GM19452 (cell line): ENCODE measurements at regions not wholly inside any gene's neighbourhood (a gene's known extent, or its start where the extent isn't known, plus 50 kb on each side); places are given as distances from the start of the nearest gene placed in this dataset.

ENCODE experiments used
- ATAC-seq: cut with Tn5 transposase; IDR thresholded peaks from one replicate; pipeline ENCODE4 v1.9.1; 2021; ENCODE audit not compliant: unreplicated experiment

DNA sequence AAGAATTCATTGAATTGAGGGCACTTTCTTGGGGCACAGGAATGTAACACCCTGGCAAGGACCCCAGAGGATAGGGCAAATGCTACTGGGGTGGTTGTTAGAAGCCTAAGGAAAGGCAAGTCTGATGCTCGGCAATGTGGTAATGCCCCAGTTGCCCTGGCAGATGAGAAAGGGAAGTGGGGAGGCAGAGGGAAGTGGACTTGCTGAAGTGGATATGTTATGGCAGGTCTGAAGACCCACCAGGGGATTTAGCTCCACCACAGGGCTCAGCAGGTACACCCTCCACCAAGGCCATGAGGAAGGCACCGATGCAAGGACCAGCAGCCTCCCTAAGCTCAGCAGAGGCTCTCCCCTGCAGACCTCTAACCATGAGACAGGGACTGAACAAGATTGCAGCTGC is 184.8 kb downstream of the IRX5 start:
- no peak for ATAC-seq

DNA sequence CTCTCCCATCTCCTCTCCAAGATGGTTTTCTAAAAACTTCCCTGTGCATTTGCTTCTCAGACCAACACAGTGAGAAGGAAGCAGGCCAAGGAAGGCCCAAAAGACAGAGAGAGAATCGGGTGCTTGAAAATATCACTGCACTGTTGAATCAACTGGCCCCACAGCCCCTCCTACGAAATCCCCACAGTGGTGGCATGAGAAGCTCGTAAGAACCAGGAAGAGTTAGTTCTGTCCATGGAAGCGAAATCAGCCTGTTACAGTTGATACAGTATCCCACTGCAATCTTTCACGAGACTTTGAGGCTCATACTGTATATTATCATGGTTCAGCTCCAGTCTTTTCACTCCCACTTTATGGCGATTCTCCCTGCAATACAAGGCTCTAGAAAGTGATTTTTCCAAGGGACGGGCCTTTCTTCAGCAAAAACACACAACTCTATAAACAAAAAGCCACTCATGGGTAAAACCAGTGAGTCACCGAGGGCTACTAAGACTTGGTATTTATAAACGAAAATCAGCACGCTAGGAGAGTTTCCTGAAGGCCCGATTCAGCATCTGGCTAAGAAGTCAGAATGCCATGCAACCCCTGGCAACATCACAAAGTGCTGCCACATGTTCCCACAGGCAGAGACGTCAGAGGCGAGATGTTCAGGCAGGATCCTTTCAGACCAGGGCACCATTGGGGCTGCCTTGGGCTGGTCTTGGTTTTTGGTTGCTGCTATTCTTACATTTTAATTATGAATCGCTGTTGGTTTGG is 185.7 kb downstream of the IRX5 start:
- ATAC-seq, result no peak

DNA sequence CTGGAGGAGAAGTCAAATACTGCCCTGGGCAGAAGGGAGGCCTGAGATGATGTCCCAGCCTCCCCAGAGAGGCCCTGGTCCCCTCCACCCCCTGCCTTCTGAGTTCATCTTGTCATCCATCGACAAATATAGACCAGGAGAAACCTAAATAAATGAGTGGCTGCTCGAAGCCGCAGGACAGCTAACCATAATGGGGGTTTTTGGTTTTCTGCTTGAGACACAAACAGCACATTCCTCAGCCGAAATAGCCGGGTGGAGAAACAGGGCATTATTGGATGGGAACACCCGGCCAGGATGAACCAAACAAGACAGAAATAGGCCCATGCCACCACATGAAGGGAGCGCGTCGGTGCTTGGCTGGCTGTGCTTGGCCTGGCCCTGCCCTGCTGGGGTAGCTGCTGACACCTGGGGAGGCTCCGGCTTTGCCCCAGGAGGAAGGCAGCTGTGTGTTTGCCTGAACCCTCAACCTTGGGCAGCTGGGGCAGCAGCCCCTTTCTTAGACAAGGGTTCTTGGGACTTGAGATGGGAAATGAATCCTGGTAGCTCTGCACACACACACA is 188.1 kb downstream of the IRX5 start:
- no peak for ATAC-seq

DNA sequence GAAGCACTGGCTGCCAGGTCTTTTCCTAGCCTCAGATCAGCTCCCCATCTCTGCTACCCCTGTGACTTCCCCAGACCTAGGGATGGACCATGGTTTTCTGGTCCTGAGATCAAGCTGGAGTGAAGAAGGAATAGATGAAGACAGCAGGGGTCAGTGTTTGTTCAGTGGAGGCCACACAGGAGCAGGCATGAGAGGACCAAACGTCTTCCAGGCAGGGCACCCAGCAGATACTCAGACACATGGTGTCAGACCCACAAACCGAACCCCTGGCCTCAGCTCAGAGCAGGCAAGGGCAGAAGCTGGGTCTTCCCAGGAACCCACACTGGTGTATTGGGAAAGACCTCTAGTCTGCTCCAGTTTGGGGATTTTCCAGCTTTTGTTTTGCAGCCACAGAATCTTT is 189.7 kb downstream of the IRX5 start:
- ATAC-seq, result no peak

DNA sequence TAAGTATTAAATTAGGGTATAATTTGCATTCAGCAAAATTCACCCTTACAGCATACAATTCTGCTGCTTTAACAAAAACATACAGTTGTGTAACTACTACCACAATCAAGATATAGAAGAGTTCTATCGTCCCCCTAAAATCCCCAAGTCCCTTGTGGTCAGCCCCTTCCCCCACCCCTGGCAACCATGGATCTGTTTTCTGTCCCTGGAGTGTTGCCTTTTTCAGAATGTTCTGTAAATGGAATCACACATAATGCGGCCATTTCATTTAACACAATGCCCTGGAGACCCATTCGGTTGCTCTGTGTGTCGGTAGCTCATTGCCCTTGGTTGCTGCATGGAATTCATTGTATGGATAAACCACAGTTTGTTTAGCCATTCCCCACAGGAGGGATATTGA is 190.2 kb downstream of the IRX5 start:
- no peak for ATAC-seq

DNA sequence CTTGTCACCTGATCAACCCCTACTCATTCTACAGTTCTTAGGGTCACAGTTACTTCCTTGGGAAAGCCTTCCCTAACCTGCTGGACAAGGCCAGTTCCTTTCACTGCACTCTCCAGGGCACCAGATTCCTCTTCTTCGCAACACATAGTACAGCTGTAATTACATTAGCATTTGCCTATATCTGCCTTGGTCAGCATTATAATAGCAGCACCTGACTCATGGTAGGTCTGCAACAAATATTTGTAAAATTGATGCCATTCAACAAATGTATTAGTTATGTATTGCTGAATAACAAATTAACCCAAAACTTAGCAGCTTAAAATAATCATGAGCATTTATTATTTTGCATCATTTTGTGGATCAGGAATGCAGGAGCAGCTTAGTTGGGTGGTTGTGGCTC is 193.0 kb downstream of the IRX5 start:
- ATAC-seq, result no peak

DNA sequence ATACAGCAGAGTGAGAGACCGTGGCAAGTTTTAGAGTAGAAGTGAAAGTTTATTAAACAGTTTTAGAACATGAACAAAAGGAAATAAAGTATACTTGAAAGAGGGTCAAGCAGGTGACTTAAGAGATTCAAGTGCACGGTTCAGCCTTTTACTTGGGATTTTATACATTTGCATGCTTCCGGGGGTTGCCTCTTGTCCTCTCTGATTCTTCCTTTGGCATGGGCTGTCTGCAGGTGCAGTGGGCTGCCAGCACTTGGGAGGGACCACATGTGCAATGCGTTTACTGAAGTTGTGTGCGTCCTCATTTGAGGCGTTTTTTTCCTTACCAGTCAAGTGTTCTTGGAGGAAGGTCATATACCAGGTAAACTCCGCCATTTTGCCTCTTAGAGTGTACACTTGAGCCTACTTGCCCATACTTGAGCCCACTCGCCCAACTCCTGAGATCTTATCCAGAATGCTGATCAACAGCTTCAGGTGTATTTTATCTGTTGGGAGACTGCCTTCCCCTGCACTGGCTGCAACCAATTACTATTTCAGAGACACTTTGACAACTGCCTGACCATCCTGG is 195.2 kb downstream of the IRX5 start:
- ATAC-seq, result no peak

DNA sequence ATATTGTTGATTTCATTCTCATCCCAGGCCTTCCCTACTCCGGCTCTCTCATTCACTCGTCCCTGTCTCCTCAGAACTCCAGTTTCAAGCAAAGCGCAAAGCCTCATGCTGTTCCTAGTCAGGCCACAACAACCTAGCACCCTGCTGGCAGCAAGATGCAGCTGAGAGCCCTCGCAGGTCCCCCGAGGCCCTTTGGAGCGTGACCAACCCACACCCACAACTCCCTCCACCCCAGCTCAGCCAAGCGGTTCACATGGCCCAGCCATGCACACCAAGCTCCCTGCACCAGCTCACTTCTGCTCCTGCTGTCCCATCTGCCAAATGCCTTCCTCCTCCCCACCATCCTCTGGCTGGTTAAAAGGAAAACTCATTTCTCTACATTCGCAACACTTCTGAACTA is 195.8 kb downstream of the IRX5 start:
- no peak for ATAC-seq

DNA sequence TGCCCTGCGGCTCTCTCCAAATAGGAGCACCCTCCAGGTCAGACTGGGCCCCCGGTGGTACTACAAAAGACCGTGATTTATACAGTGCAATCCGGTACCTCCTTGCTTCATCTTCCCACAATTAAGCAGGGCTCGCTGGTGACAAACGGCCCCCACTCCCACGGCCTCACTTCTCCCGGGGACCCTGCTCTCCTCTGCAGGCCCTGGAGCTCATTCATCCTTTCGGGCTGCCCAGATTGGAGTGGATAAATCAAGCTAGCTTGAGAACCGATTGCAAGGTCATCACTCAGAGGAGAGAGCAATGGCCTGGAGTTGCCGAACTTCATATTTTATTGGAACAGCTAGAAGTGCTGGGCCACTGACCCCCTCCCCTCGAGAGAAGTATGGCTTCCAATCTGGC is 193.5 kb upstream of the IRX6 start:
- ATAC-seq, result no peak

DNA sequence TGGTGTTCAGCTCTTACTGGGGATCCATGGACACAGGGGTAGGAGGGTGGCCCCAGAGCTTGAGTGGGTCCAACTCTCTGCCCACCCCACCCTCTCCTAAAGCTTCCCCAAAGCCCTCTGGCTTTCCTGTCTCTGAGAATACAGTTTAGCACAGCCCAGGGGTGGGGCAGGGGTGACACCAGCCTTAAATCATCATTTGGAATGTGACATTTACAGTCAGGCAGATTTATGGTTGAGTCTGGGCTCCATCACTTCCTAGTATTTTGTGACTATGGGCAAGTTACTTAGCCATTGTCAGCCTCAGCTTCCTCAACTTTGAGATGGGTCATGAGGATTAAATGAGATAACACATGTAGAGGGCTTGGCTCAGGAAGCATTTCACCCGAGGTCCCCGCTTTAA is 193.1 kb upstream of the IRX6 start:
- ATAC-seq, result no peak

DNA sequence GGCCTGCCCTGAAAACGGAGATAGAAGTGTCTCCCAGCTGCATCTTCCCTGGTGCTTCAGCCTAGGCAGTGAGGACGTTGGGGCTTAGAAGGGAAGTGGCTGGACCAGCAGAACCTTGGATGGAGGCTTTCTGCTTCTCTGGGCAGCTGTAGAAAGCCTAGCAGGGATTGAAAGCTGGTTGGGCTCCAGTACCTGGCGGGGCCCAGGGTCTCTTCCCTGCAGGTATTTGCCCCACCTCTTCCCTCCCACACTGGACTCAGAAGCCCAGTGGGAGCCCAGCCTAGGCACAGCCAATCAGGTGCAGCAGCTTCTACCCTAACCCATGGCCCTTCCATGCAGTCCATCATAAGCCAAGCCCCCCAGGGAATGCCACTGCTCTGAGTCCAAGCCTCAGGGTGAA is 190.3 kb upstream of the IRX6 start:
- no peak for ATAC-seq

DNA sequence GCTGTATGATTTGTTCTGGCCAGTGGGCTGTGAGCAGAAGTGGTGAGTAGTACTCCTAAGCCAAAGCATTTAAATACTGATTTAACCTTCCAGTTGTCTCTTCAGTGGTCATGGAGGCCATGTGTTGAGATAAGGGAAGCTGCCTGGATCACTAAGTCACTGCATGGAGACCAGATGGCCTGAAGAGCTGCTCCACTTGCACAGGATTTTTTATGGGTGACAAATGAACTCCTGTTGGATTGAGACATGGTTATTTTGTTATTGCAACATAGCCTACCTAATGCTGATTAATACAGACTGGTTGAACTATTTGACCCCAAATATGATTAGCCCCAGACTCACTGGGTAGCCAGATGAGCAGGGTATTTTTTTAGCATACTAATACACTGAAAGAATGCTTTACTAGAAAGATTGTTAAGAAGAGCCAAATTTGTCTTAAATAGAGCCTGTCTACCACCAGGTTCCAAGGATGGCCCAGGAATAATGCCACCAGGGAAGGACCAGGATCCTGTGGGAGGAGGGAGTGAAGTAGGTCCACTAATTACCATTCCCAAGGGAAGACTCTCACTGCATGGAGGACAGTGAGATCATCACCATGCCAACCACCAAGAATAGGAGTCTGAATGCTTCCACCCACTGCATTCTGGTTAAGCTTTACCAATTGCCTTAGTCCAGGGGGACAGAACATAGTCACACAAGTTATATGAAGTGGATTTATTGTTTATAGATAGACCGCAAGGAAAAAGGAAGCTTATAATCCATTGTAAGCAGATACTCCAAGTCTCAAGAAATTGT is 187.4 kb upstream of the IRX6 start:
- ATAC-seq, result no peak

DNA sequence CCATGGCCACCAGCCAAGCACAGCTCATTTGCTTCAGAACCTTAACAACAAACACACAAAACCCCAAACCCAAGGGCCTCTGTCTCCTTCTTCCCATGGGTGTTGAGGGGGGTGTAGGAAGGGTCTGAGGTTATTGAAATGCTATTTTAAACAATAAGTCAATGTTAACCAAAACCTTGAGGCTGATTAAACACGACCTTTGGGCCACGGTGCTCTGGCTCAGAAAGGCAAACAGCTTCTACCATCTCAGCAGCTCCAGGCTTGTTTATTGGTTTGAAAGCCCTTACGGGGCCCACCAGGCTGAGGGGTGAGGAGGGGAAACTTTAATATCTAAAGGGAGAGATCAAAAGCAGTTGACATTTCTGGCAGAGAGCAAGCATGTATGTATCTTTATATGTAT is 185.7 kb upstream of the IRX6 start:
- no peak for ATAC-seq

DNA sequence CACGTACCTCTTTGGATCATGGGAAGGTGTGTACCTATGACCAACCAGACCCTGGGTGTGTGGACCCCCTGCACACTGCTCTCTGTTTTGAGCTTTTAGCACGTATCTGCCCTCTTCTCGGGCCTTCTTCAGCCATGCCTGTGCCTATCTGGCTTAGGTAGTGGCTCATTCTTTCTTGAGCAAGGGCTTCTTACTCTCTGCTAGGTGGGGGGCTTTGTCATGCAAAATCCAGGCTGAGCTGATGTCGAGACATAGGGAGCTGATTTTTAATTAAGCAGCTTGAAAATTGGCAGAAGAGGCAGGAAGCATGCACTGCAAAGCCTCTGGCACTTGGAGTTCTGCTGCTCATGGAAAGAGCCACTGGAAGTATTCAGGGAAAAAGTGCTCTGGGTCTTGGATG is 181.6 kb upstream of the IRX6 start:
- no peak for ATAC-seq

DNA sequence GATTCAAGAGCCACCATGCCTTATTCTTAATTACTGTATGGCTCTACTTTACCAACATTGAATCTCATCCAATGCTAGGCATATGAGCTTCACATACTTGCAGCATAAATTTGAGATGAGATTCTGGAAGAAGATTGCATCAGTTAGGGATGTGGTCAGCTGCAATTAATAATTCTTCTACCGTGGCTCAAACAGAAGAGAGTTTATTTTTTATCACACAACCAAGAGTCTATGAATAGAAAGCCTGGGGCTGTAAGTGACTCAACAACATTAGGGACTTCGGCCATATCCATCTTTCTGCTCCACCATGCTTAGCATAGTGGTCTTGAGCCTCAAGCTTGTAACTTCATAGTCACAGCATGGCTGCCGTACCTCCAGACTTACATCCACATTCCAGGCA is 179.4 kb upstream of the IRX6 start:
- no peak for ATAC-seq

DNA sequence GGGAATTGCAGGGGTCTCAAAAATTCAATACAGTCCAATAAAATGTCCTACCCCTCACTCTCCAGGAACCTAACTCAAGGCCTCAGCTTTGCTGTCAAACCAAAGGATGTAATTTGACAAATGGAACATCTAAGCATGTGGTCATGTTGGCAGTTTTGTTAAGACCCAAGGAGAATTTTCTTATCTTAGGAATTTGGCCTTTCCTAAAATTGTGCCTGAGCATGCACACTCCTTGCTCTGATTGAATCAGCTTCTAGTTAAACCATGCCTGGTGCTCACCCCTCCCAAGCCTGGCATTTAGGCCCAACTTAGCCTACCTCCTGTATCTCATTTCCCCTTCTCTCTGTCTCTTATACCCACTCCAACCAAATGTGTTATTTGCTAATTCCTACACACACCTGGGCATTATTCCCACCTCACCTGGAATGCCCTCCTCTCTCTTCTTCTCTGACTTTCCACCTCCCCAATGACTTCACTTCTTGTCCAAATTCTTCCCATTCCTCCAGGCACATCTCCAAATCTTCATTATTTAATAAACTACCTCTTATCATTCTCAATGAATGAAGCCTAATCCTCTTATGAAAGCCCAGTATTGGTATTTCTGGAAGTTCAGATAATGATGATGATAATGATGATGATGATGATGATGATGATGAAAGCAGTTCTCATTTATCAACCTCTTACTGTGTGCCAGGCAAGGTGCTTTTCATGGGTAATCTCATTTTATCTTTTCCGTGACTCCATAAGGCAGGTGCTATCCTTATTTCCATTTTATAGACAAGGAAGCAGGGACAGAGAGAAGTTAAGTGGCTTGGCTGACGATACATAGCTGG is 178.0 kb upstream of the IRX6 start:
- ATAC-seq, result no peak

DNA sequence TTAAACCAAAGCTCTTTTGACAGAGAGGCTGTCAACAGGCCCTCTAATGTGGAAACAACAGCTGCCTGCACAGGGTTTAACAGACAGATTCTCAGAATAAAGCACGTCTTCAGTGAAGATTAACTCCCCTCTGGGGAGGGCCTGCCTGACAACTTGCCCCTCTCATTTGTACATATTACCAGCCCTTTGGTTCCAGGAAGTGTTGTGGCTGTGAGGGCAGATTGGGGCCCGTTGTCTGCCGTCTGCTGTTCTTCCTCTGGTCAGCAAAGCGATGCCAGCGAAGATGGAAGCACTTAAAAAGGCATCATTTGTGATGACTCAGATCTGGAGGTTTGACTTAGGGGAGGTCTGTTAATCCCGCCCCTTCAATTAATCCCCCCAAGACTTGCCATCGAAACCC is 177.0 kb upstream of the IRX6 start:
- no peak for ATAC-seq

DNA sequence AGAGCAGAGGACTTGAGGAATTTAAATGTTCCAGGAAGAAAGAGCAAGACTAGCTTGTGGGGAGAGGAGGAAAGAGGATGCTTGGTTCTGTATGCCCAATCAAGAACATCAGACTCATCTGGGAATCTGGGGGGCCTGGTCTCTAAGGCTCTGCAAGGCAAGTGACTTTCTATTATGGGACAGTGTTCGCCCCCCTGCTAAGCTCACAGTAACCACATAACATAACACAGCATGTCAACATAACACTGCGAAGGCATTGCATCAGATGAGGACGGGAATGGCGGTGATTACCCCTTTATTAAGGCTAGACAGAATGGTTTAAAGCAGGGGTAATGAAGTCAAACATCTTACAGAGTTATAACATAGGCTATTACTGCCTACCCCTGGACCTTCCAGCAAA is 176.6 kb upstream of the IRX6 start:
- ATAC-seq, result no peak

DNA sequence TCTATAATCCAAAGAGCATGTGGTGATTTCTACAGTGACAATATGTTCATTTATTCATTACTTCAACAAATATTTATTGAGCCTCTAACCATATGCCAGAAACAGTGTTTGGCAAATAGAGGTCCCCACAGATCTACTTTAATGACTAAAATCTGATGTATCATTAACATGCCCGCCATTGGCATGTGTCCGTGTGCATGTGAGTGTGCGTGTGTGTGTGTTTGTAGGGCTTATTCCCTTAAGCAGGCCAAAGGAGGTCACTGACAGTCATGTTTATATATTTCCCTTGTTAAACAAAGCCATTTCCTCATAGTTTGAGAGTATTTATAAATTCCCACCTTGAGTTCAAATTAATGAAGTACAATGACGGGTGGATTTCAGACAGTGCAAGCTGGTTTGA is 174.4 kb upstream of the IRX6 start:
- no peak for ATAC-seq

DNA sequence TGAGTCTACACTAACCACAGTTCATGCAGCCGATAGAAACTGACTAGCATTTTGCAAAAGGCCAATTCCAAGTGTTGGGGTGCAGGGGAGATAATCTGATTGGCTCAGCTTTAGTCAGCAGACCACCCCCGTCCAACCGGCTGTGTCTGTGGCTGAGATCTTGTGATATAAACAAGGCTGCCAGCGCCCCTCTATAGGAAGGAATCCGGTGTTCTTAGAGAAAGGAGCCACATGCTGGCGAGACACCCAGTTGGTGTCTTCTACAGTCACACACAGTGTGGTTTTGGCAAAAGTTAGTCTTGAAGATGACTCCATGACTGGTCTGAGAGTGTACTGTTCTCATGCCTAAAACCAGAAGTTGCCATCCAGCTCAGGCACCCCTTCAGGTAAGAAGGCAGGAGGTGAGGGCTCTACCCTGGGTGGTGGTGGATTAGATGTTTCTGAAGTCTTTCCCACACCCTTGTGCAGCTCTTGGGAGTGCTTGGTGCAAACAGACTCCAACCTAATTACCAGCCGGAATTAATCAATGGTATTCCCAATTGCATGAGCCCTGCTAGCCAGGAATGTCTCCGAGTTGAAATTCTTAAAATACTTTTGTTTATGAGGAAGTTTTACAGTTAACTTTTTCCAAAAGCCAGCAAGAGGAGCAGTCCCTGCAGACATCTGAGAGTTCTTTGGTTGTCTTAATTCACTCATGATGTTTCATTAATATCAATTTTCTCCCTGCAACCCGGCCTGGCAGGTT is 172.3 kb upstream of the IRX6 start:
- no peak for ATAC-seq
